H1 (cell line): ENCODE measurements at regions not wholly inside any gene's neighbourhood (a gene's known extent, or its start where the extent isn't known, plus 50 kb on each side); places are given as distances from the start of the nearest gene placed in this dataset.

Experiments
- CHD2 ChIP-seq: IDR thresholded peaks from 2 replicates; pipeline ENCODE4 v1.6.1; 2012; ENCODE audit warnings: low read length, improper control_type of control experiment
- EP300 ChIP-seq, 2 experiments: IDR thresholded peaks; 1 replicate in 1 of 2; 2 replicates in 1 of 2; pipeline ENCODE4 v1.6.1; 2011 to 2012; ENCODE audit warnings: low read depth in 2 of 2, low read length in 2 of 2, mild to moderate bottlenecking in 2 of 2, borderline replicate concordance in 1 of 2, inconsistent platforms in 1 of 2, moderate library complexity in 1 of 2
- EZH2 ChIP-seq: fragments of 200-600 bp; sonication (generic); IDR thresholded peaks from 2 replicates; pipeline ENCODE4 v1.7.1; 2012; ENCODE audit warnings: low read depth, mild to moderate bottlenecking, moderate library complexity, low read length, inconsistent platforms; ENCODE audit not compliant: severe bottlenecking
- POLR2A ChIP-seq, 2 experiments: IDR thresholded peaks; 1 replicate in 1 of 2; 2 replicates in 1 of 2; pipeline ENCODE4 v1.6.1; 2011; ENCODE audit warnings: low read depth in 2 of 2, low read length in 2 of 2, mild to moderate bottlenecking in 2 of 2; ENCODE audit errors: control extremely low read depth in 1 of 2
- TCF12 ChIP-seq: IDR thresholded peaks from 2 replicates; pipeline ENCODE4 v1.6.1; 2011; ENCODE audit warnings: low read depth, mild to moderate bottlenecking, low read length
- TF ChIP-seq, protein P1 (sequence below), 3 experiments: IDR thresholded peaks; 1 replicate in 2 of 3; 2 replicates in 1 of 3; pipeline versions ENCODE4 v1.5.1 to v1.6.1; 2011; ENCODE audit warnings: low read length in 3 of 3, mild to moderate bottlenecking in 3 of 3, inconsistent platforms in 2 of 3, low read depth in 1 of 3, moderate library complexity in 1 of 3; ENCODE audit not compliant: insufficient read depth in 1 of 3; ENCODE audit errors: control extremely low read depth in 1 of 3

DNA sequence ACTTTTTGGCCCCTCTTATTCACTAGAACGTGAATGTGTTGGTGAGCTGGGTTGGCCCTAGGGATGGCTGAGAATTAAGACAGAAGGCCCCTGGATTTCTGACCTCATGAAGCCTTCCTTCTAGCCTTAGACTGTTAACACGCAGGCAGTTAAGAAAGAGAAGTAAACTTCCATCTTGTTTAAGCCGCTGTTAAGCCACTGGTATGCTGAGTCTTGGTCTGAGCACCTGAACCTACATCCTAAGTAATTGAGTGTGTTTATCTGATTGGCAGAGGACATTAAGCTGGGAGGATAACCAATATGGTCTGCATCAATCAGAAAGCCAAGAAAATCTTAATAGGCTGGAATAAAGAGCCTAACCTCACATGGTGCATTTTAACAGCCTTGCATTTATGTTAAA lies 535.0 kb upstream of the ARID1B start:
- TF ChIP-seq, protein P1, sequence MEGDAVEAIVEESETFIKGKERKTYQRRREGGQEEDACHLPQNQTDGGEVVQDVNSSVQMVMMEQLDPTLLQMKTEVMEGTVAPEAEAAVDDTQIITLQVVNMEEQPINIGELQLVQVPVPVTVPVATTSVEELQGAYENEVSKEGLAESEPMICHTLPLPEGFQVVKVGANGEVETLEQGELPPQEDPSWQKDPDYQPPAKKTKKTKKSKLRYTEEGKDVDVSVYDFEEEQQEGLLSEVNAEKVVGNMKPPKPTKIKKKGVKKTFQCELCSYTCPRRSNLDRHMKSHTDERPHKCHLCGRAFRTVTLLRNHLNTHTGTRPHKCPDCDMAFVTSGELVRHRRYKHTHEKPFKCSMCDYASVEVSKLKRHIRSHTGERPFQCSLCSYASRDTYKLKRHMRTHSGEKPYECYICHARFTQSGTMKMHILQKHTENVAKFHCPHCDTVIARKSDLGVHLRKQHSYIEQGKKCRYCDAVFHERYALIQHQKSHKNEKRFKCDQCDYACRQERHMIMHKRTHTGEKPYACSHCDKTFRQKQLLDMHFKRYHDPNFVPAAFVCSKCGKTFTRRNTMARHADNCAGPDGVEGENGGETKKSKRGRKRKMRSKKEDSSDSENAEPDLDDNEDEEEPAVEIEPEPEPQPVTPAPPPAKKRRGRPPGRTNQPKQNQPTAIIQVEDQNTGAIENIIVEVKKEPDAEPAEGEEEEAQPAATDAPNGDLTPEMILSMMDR (IDR thresholded peaks at IDR 0.05; ENCODE audit: control extremely low read depth in 1 of 3, insufficient read depth in 1 of 3, low read depth in 1 of 3, low read length in 3 of 3) = no peak
- TF ChIP-seq EZH2 (no peak), TCF12 (no peak), EP300 (IDR thresholded peaks at IDR 0.05; ENCODE audit: borderline replicate concordance in 1 of 2, low read depth in 2 of 2, low read length in 2 of 2) (no peak), POLR2A (IDR thresholded peaks at IDR 0.05; ENCODE audit: control extremely low read depth in 1 of 2, low read depth in 2 of 2, low read length in 2 of 2) (no peak), CHD2 (no peak)
